Upper lobe of left lung (tissue), 4 donors: ENCODE measurements at regions not wholly inside any gene's neighbourhood (a gene's known extent, or its start where the extent isn't known, plus 50 kb on each side); places are given as distances from the start of the nearest gene placed in this dataset.

Source experiments
- POLR2AphosphoS5 ChIP-seq, 2 donors: sonication (generic); formaldehyde crosslinking; IDR thresholded peaks; one replicate each; pipeline ENCODE4 v1.5.1; 2017; ENCODE audit warnings: antibody characterized with exemption in 2 of 2
- TF ChIP-seq, protein P1 (sequence below), 6 experiments: fragments of 450-650 bp in 4 of 6; fragments of 200-600 bp in 2 of 6; sonication (generic) in 2 of 6; IDR thresholded peaks; one replicate each; pipeline ENCODE4 v1.5.1; 2016 to 2019; ENCODE audit warnings: antibody characterized with exemption in 6 of 6

DNA sequence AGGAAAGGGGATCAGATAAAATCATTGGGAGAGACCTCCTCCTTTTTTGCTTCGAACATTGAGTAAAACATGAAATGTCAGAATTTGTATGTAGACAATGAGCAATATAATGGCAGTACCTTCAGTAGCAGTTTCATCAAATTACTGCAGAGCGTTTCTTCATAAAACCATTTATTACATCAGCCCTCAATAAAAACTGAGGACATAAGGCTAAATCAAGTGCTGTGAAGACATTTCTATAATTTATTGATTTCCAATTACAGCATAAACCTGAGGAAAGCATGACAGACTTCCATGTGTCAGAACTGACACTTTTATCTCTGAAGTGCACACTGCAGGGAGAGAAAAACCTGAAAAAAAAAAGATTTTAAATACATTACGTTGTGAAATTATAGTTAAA lies 172.6 kb upstream of the ZNF804B start:
- TF ChIP-seq POLR2AphosphoS5 (IDR thresholded peaks at IDR 0.05) = no peak
- TF ChIP-seq, protein P1, sequence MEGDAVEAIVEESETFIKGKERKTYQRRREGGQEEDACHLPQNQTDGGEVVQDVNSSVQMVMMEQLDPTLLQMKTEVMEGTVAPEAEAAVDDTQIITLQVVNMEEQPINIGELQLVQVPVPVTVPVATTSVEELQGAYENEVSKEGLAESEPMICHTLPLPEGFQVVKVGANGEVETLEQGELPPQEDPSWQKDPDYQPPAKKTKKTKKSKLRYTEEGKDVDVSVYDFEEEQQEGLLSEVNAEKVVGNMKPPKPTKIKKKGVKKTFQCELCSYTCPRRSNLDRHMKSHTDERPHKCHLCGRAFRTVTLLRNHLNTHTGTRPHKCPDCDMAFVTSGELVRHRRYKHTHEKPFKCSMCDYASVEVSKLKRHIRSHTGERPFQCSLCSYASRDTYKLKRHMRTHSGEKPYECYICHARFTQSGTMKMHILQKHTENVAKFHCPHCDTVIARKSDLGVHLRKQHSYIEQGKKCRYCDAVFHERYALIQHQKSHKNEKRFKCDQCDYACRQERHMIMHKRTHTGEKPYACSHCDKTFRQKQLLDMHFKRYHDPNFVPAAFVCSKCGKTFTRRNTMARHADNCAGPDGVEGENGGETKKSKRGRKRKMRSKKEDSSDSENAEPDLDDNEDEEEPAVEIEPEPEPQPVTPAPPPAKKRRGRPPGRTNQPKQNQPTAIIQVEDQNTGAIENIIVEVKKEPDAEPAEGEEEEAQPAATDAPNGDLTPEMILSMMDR (IDR thresholded peaks at IDR 0.05) = no peak
